Stimulated activated CD8-positive, alpha-beta memory T cell treated with anti-CD3 and anti-CD28 coated beads, Interleukin-12 subunit alpha, Interleukin-12 subunit beta, amount 100 ng/mL, for 24 hours (primary cell): ENCODE measurements at regions not wholly inside any gene's neighbourhood (a gene's known extent, or its start where the extent isn't known, plus 50 kb on each side); places are given as distances from the start of the nearest gene placed in this dataset.

ENCODE experiments used
- DNase-seq: peaks from one replicate; pipeline ENCODE4 v3.0.0-alpha.2; 2020; ENCODE audit errors: extremely low read depth

DNA sequence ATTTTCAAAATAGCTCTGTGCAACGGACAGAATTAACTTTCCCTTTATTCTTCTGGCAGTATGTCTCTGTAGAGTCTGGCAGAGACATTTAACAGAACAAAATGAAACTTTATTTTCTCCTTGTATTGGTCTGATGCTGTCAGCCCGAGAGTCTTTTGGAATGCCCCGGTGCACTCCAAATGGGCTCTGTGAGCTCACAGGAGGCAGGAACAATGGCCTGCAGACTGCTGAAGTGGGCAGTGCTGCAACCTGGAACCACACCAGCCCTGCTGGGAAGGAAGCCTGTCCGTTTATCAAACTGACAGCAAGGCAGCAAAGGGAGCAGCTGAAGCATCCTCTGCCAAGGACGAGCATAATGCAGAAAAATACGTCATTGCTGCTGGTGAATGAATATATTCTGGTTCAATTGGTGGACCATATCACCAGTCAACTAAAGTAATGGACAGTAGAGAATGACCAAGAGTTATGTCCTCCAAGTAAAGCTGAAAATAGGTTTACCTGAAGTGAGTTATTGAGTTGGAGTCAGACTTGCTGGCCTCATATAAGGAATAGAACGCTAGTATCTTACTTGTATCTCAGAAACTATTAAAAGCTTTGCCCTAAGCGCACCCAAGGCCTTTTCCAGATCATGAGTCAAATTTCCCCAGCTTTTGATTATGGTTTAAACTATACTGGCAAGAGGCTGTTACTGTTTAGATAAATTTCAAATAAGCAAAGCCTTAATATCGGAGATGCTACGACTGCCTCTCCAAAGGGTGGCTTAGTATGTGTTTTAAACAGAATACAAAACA is 207.6 kb upstream of the TANK start:
- no peak for DNase-seq

DNA sequence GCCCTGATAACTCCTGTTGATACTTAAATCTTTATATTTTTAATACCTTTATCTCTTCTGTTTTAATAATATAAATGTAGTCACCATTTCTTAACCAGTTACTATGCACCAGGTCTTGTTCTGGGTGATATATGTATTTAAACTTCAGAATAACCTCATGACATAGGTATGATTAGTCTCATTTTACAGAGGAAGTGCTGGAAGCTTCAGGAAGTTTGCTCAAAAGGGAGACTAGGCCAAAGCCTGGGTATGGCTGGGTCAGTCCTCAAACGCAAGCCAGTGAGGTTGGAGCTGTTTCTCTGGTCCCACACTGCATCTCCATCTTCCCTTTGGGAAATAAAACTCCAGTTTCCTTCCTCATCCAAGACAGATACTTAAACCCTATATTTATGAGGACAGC is 204.7 kb upstream of the TANK start:
- DNase-seq = no peak

DNA sequence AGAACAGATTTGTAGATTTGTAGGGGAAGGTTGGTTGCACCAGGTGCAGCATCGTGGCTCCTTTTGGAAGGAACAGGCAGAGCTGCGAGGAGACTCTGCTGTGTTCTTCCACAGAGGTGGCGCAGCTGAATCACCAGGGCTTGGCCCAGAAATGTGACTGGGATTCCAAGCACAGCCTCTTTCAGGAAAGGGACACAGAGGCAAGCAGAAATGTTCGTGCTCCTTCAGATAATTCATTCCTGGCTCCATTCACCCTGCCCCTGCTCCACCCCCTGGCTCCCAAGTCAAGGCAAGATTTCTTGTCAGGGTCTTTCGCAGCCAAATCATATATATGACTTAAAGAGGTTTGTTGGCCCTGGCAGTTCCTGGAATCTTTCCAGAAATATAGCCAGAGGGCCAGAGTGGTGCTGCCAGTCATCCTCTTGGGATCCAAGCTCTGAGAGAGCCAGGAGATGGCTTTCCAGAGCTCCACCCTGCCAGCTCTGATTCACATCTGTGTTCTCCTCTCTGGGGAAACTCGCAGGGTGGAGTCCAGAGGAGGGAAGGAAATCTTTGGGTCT is 203.9 kb upstream of the TANK start:
- no peak for DNase-seq

DNA sequence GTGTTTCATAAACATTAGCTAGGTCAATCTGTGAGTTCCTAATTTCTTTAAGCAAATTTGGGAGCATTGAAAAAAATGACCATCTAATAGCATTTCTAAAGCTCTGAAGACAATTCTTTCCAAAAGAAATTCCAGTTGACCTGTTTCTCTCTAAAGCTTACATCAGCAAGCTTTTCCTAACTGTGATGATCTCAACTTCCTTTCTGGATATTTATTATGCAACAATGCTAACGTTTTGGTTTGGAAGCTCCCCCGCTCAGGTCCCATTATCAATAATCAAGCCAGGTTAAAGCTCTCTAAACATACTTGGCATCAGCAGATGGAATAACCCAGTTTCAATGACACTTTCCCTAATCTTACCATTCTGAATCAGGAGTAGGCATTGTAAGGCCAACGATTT is 196.3 kb upstream of the TANK start:
- no peak for DNase-seq

DNA sequence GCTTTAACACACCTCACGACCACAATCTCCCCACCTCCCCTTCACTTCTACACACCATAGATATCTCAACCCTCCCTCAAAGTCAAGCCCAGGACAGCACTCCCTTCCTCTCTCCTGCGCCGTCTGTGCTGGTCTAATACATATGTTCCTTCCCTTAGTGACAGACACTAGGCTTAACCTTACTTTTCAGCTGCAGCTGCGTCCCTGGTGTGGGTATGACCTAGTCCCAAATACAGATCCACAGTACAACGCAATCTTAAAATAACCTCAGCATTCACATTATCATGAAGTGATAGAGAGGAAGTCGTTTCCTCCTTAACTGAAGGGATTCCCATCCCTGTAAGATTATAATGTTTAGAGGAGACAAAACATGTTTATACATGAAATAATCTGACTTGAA is 192.7 kb upstream of the TANK start:
- no peak for DNase-seq

DNA sequence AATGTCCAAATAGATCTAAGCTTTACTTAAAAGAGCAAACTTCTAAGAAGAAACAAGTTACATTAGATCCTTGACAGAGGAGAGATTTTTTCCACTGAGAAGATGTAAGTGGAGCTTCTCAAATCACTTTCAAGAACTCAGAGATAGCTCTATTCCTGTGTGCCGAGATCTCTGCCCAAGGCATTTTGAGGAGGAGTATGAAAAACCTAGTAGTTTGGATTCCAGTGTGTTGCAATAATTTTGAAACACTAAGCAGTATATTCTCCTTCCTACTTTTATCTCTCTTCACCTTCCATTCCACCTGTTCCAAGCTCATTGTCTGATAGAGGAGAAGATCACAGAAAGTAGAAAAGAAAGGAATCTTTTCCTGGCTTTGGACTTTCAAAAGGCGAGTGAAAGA is 192.0 kb upstream of the TANK start:
- no peak for DNase-seq

DNA sequence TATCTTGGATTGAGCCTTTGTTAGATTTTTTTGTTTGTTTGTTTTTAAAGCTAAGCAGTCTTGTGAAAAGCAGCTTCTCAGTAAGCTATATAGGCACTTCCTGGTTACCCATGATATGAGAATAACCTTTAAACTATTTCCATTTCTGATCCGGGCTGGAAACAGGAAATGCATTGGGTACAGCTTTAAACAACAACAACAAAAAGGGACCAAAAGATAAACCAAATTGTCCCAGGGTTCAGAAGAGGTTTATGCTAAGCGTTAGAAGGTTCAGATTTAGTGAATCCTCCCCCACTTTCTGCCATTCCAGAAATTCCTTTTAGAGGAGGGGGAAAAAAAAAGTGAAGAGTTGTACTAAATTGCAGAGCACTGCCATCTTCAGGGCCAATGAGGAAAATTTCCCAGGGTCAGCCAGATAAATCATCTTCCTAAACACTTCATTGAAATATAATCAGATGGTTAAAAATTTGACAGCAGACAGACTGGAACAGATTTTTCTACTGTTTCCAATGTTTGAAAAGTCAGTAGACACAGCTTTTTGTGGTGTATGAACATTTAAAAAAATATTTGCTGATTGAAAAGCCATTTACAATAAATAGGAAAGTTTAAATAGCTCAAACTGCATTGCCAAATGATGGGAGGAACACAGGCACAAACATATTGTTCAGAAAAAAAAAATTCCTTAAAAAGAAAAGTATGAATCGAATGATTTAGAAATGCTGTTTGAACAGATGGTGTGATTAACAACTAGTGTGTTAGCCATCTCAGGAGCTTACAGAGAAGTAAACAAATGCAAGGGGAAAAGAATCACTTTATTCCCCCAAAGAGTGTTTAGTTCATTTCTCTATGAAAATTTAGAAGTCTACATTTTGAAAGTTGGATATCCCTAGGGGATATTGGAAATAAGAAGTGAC is 189.9 kb upstream of the TANK start:
- no peak for DNase-seq

DNA sequence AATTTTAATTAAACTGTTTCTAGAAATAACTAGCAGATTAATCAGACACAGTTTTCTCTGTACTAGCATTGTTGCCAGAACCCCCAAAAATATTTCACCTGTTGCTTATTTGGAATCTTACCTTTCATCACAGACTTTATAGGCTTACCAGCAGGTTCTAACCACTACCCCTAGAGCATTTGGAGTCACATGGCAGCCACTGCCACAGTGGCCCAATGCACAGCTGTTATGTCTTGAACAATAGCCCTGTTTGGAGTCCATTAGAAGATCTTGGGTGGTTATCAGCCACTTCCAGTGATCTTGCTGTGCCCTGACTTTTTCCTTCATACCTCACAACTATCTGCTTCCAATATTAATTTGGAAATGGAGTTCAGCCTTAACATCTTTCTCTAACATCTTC is 186.2 kb upstream of the TANK start:
- no peak for DNase-seq

DNA sequence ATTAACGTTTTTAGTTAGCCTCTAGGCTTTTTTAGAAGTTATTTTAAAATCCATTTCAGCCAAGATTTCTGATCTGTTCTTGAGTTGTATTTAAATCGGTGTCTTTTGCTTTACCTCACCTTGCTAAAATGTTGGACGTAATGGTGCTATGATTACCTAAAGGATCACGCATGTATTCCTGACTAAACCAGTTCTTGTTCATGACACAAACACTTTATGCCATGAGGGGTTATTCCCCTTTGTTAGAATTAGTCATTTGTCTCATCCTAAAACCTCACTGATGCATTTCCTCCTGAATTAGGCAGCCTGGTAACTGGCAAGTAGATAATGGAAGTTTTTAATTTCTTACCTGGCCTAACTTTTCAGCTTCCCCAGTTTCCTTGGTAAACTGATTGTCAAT is 185.4 kb upstream of the TANK start:
- no peak for DNase-seq

DNA sequence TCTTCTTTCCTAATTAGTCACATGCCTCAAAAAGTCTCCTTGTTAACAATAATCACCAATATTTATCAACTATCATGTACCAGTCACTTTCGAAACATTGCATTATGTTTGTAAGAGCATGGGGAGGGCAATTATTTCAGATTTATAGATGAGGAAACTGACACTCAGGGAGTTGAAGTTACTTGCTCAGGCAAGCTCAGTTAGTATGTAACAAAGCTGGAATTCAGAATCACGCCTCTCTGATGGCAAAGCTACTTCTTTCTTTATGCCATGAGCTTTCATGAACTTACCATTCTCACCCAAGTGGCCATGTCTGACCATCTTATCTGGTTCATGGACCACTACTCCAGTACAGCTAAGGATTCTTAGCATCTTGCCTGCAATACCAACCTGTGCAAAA is 183.4 kb upstream of the TANK start:
- DNase-seq = no peak

DNA sequence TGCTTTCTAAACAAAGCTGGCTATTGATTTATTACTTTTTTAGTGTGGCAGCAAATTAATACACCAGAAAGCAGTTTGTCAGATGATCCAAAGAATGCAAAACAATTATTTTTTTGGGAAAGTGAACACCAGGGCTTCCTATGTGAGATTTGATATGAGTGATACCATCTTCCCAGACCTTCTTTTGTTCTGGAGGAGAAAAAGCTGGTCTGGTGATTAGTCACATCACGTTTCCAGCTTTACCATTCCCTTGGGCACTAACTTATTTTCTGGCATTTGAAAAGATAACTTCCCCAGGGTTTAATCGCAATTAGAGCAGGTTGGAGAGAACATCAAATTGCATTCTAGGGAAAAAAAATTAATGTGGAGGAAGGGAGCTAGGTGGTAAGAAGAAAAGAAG is 182.9 kb upstream of the TANK start:
- no peak for DNase-seq

DNA sequence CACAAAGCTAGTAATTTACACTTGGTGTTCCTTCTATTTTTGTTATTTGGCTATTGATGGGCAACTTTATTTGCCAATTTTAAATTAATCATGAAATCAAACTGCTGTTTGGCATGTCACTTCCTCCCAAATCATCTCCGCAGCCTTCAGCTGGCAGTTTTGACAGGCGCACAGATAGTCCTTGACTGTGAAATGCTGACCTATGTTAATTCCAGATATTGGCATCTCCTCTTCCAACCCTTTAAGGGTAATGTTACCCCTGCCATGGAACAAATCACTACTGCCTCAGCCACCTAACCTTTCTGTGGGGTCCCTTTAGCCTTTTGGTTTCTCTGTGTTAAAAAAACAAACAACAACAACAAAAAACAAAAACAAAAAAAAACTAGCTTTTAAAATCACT is 182.4 kb upstream of the TANK start:
- no peak for DNase-seq

DNA sequence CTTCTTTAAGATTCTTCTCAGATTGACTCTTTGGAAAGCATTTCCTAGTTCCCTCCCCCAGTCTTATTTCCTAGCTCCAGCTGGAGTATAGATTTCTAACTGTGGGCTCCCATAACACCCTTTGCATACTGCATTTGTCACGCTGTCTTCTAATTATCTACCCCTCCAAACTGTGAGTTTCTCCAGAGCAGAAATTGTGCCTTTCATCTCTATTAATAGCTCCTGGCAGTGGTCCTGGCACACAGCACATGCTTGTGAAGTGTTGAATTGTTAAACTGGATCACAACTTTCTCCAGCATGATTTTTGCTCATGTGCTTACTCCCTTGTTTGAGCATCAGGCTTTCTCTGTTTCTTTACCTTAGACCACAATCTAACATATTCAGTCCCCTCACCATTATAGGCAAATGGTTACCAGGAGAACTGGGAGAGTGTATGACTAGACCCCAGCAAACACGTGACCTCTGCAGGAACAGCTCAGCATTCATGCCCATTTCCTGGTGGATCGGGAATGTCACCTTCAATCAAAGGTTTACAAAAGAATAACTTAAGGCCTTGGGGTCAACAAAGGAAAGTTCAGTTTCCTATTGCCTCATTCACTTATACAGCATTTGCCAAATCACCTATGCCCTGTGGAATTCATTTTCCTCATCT is 175.7 kb upstream of the TANK start:
- DNase-seq = no peak

DNA sequence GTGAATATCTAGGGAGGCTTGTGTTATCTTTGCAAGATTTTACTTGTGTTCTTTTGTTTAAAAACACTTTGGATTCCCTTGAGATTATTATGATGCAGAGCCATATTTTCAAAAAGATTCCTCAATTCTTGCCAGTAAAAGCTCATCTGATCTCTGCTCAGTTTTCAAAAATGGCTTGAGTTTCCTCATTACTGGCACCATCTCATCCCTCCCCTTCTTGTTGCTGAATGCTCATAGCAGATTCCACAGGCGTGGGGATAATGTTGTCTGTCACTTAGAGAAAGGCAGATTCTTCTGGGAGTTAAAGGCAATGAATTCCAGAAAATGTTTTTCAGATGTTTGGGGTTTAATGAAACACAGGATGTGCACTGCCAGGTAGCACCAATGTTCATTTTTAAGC is 170.4 kb upstream of the TANK start:
- DNase-seq = no peak

DNA sequence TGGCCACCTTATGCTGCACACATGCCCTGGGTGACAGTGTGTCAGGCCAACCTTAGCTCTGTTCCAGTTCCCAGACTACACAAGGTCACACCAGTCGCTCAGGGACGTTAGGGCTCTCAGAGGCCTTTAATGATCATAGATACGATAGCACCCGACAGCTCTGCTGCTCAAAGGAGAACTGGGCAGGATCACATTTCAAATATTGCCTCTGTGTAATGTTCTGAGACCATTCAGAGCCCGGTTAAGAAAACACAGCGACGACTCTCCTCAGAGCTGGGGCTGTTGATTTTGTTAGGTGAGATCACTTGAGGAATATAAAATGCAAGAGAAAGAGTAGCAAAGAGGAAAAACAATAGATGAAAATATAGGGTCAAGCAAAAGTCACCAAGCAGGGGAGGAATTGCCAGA is 166.6 kb upstream of the TANK start:
- DNase-seq = no peak

DNA sequence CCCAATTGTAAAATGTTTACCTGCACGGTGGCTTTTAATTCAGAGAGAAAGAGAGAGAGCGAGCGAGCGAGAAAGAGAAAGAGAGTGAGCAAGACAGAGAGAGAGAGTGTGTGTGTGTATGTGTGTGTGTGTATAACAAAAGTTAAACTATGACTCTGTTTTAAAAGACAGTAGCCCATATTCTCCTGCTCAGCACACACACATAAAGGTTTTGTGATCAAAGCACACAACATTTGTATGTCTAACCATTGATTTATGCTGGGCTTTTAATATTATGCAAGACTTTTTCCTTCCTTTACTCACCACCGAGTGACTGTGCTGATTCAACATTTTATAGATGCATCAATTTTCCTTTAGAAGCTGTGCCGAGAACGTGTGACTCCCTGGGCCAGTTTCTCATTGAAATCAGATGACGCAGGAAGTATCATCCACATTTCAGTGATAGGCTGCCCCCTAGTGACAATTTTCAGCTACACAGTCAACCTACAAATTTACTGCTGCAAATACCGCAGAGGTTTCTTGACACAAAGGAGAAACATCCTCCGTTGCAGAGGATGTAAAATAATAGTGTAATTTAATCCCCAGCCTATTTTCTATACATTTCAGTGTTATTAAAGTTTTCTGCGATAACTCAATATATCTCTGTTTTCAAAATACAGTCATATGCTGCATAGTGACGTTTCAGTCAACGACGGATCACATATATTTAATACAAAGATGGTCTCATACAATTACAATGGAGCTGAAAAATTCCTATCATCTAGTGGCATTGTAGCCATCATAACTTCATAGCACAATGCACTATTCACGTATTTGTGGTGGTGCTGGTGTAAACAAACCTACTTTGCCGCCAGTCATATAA is 165.9 kb upstream of the TANK start:
- DNase-seq = peak; percentile 31

DNA sequence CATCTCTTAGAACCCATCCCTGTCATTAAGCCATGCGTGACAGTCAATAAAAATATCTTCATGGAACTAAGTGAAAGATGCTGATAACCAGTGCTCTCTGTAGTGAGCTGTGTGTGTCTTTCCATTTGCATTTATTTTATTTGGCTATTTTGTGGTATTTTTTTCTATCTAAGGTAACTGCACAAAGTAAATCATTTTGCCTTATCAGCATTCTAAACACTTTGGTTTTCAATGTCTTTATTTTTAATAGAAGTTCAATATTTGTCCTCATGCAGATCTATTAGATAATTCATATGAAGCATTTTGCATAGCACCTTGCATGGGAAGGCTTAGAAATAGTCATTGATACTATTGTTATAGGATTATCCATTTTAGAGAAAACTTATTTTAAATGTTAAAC is 163.6 kb upstream of the TANK start:
- no peak for DNase-seq

DNA sequence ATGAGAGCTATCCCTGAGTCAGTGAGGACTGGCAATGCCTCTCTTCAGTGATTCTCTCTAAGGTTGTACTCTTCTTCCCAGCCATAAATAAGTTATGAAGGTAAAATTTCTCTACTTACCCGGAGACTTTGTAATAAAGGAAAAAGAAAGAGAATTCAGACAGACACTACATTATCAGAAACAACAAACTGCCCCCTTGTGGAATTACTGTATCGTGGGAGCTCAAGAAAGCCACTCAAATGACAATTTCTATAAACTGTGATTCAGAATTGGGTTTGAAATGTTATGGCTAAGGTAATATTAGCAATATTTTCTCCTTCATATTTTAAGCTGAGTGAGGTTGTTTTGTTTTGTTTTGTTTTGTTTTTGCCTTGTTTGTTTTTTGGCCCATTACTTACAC is 155.8 kb upstream of the TANK start:
- no peak for DNase-seq

DNA sequence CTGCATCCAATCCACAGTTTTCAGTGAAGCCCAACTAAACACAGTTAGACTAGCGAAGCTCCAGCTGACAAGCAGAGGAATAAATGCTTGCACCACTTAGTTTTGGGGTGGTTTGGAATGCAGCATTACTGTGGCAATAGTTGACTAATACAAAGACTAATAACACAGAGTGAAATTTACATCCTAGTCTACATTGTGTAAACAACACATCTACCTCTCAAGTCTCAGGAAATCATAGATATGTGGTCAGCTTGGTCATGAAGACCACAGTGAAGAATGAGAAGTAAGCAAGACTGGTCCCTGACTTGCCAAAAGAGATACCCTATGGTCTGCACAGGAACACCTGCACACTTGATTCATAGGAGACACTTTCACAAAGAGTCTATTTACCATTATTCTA is 155.1 kb upstream of the TANK start:
- DNase-seq = no peak

DNA sequence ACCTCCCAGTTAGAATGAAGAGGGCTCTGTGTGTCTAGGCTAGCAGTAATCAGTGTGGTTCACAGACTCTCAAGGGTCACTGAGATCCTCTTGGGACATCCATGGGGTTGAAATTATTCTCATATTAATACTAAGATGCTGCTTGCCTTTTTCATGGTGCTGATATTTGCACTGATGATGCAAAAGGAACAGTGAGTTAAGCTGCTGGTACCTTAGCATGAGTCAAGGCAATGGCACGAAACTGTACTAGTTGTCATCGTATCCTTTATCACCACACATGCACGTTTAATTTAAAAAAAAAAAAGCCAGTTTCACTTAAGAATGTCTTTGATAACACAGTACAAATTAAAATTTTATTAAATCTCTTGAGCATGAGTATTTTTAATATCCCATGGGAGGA is 151.9 kb upstream of the TANK start:
- DNase-seq = no peak

DNA sequence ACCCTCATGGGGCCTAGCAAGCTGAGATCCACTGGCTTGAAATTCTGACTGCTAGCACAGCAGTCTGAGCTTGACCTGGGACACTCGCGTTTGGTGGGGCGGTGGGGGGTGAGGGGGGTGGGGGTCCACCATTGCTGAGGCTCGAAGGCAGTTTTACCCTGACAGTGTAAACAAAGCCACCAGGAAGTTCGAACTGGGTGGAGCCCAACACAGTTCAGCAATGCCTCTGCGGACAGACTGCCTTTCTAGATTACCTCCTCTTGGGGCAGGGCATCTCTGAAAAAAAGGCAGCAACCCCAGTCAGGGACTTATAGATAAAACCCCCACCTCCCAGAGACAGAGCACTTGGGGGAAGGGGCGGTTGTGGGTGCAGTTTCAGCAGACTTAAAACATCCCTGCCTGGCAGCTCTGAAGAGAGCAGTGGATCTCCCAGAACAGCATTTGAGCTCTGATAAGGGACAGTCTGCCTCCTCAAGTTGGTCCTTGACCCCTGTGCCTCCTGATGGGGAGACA is 149.7 kb upstream of the TANK start:
- no peak for DNase-seq
